ENCODE measurements at regions not wholly inside any gene's neighbourhood (a gene's known extent, or its start where the extent isn't known, plus 50 kb on each side); places are given as distances from the start of the nearest gene placed in this dataset.

- H3K27me3 Mint-ChIP-seq (ENCODE audit: insufficient read depth): peaks cover 3% of the 10 kb centered on the region
- 88 to 95% methylated on average over 7 to 10 of the region's 10 CpGs for WGBS, 2 experiments (ENCODE audit: insufficient coverage in 1 of 2, insufficient read length in 1 of 2)
- Histone ChIP-seq H3K27ac (ENCODE audit: low read depth, low read length) (no peak overlapping the region), H3K4me1 (ENCODE audit: control insufficient read depth, insufficient read depth, low read length) (no peaks in the 10 kb centered on the region), H3K9me3 (ENCODE audit: control insufficient read depth, low read length) (peaks cover 15% of the 10 kb centered on the region), H3K4me3 (ENCODE audit: low read length) (no peak overlapping the region), H3K9ac (ENCODE audit: extremely low read depth, low read length, poor library complexity, severe bottlenecking) (no peak overlapping the region), H3K36me3 (ENCODE audit: control insufficient read depth, insufficient read depth, low read length) (no peaks in the 10 kb centered on the region), H3K27me3 (ENCODE audit: control insufficient read depth, insufficient read depth, low read length, poor library complexity, severe bottlenecking) (no peaks in the 10 kb centered on the region)
- no peaks in the 10 kb centered on the region for H3K36me3 Mint-ChIP-seq (ENCODE audit: low read depth)
- H3K4me1 Mint-ChIP-seq: peaks cover 15% of the 10 kb centered on the region
- DNase-seq: no peak
- H3K9me3 Mint-ChIP-seq: peaks cover 11% of the 10 kb centered on the region
- no peak overlapping the region for H3K4me3 Mint-ChIP-seq
- no peak for TF ChIP-seq CTCF (conservative IDR thresholded peaks at IDR 0.05)
- H3K27ac Mint-ChIP-seq: no peak overlapping the region
Observed at GRCh38 chr6:2552526-2553154, 198.1 kb downstream of the MYLK4 start.

GRCh38 chr6:2551705-2552104 is 199.0 kb downstream of the MYLK4 start:
- TF ChIP-seq CTCF (conservative IDR thresholded peaks at IDR 0.05): no peak
- no peaks in the 10 kb centered on the region for H3K36me3 Mint-ChIP-seq (ENCODE audit: low read depth)
- H3K27ac Mint-ChIP-seq: no peak overlapping the region
- H3K4me1 Mint-ChIP-seq: peaks cover 15% of the 10 kb centered on the region
- Histone ChIP-seq H3K4me3 (ENCODE audit: low read length) (no peak overlapping the region), H3K36me3 (ENCODE audit: control insufficient read depth, insufficient read depth, low read length) (no peaks in the 10 kb centered on the region), H3K27me3 (ENCODE audit: control insufficient read depth, insufficient read depth, low read length, poor library complexity, severe bottlenecking) (no peaks in the 10 kb centered on the region), H3K27ac (ENCODE audit: low read depth, low read length) (no peak overlapping the region), H3K9me3 (ENCODE audit: control insufficient read depth, low read length) (peaks cover 25% of the 10 kb centered on the region), H3K4me1 (ENCODE audit: control insufficient read depth, insufficient read depth, low read length) (no peaks in the 10 kb centered on the region), H3K9ac (ENCODE audit: extremely low read depth, low read length, poor library complexity, severe bottlenecking) (no peak overlapping the region)
- no peak overlapping the region for H3K4me3 Mint-ChIP-seq
- peaks cover 3% of the 10 kb centered on the region for H3K27me3 Mint-ChIP-seq (ENCODE audit: insufficient read depth)
- WGBS, 2 experiments (ENCODE audit: insufficient coverage in 1 of 2, insufficient read length in 1 of 2): 93 to 96% methylated on average over 3 of the region's 3 CpGs
- DNase-seq: no peak
- peaks cover 13% of the 10 kb centered on the region for H3K9me3 Mint-ChIP-seq

GRCh38 chr6:2550247-2550646 is 200.5 kb downstream of the MYLK4 start:
- H3K27me3 ChIP-seq (ENCODE audit: control insufficient read depth, insufficient read depth, low read length, poor library complexity, severe bottlenecking): no peaks in the 10 kb centered on the region
- no peak for TF ChIP-seq CTCF (conservative IDR thresholded peaks at IDR 0.05)
- no peak overlapping the region for H3K4me3 Mint-ChIP-seq
- no peak for DNase-seq
- no peaks in the 10 kb centered on the region for H3K36me3 Mint-ChIP-seq (ENCODE audit: low read depth)
- no peaks in the 10 kb centered on the region for H3K4me1 ChIP-seq (ENCODE audit: control insufficient read depth, insufficient read depth, low read length)
- H3K4me3 ChIP-seq (ENCODE audit: low read length): no peak overlapping the region
- no peak overlapping the region for H3K9ac ChIP-seq (ENCODE audit: extremely low read depth, low read length, poor library complexity, severe bottlenecking)
- peaks cover 3% of the 10 kb centered on the region for H3K27me3 Mint-ChIP-seq (ENCODE audit: insufficient read depth)
- H3K27ac ChIP-seq (ENCODE audit: low read depth, low read length): no peak overlapping the region
- peaks cover 27% of the 10 kb centered on the region for H3K9me3 ChIP-seq (ENCODE audit: control insufficient read depth, low read length)
- no peaks in the 10 kb centered on the region for H3K36me3 ChIP-seq (ENCODE audit: control insufficient read depth, insufficient read depth, low read length)
- peaks cover 15% of the 10 kb centered on the region for H3K4me1 Mint-ChIP-seq
- WGBS, 2 experiments (ENCODE audit: insufficient coverage in 1 of 2, insufficient read length in 1 of 2): 80% methylated on average over 3 of the region's 4 CpGs
- peaks cover 13% of the 10 kb centered on the region for H3K9me3 Mint-ChIP-seq
- peak overlapping the region; percentile 66 for H3K27ac Mint-ChIP-seq

Data from endodermal cell (in vitro differentiated cells).